OCI-LY1 (cell line): ENCODE measurements at regions not wholly inside any gene's neighbourhood (a gene's known extent, or its start where the extent isn't known, plus 50 kb on each side); places are given as distances from the start of the nearest gene placed in this dataset.

Experiments
- EZH2 ChIP-seq: fragments of 200-600 bp; sonication (generic), shearing (Covaris generic); IDR thresholded peaks from 2 replicates; pipeline ENCODE4 v1.8.0; 2017; ENCODE audit warnings: borderline replicate concordance, mixed run types, mild to moderate bottlenecking, antibody characterized with exemption, low read length, moderate library complexity, mixed read lengths
- TF ChIP-seq, protein P1 (sequence below): fragments of 200-600 bp; sonication (generic), shearing (Covaris generic); IDR thresholded peaks from 2 replicates; pipeline ENCODE4 v1.5.1; 2017; ENCODE audit warnings: mild to moderate bottlenecking, antibody characterized with exemption, low read length, moderate library complexity, mixed read lengths

DNA sequence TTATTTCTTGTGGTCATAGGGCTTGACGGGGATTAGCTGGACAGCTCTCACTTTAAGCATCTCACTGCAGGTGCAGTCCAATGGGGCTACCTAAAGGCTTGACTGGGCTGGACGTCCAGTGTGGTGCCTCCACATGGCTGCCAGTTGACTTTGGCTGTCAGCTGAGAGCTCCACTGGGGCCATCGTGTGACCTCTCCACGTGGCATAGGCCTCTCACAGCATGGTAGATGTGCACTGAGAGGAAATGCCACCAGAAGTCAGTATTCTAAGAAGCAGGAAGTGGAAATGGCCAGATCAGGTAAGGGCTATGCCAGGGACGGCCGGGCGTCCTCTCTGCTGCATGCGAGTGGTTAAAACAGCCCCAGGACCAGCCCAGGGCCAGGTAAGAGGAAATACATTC lies 105.2 kb upstream of the TWIST2 start:
- TF ChIP-seq, protein P1, sequence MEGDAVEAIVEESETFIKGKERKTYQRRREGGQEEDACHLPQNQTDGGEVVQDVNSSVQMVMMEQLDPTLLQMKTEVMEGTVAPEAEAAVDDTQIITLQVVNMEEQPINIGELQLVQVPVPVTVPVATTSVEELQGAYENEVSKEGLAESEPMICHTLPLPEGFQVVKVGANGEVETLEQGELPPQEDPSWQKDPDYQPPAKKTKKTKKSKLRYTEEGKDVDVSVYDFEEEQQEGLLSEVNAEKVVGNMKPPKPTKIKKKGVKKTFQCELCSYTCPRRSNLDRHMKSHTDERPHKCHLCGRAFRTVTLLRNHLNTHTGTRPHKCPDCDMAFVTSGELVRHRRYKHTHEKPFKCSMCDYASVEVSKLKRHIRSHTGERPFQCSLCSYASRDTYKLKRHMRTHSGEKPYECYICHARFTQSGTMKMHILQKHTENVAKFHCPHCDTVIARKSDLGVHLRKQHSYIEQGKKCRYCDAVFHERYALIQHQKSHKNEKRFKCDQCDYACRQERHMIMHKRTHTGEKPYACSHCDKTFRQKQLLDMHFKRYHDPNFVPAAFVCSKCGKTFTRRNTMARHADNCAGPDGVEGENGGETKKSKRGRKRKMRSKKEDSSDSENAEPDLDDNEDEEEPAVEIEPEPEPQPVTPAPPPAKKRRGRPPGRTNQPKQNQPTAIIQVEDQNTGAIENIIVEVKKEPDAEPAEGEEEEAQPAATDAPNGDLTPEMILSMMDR: no peak
- TF ChIP-seq EZH2: no peak
